ENCODE measurements at regions not wholly inside any gene's neighbourhood (a gene's known extent, or its start where the extent isn't known, plus 50 kb on each side); places are given as distances from the start of the nearest gene placed in this dataset.
A peak's percentile ranks its signal among the peaks of the same experiment; 100 is the strongest.

GRCh38 chr9:14399756-14400657 lies 86.1 kb upstream of the NFIB start:
- DNase-seq (ENCODE audit: low read depth in 2 of 2): no peak

- DNase-seq (ENCODE audit: low read depth in 2 of 2): no peak
Observed at GRCh38 chr9:14398473-14398872, 84.5 kb upstream of the NFIB start.

- DNase-seq (ENCODE audit: low read depth in 2 of 2): no peak
Observed at GRCh38 chr9:14396171-14396570, 82.2 kb upstream of the NFIB start.

- no peak for DNase-seq (ENCODE audit: low read depth in 2 of 2)
Observed at GRCh38 chr9:14395317-14396082, 81.6 kb upstream of the NFIB start.

- DNase-seq (ENCODE audit: low read depth in 2 of 2): no peak
Observed at GRCh38 chr9:14393418-14393817, 79.5 kb upstream of the NFIB start.

- no peak for DNase-seq (ENCODE audit: low read depth in 2 of 2)
Observed at GRCh38 chr9:14391620-14392019, 77.7 kb upstream of the NFIB start.

- DNase-seq (ENCODE audit: low read depth in 2 of 2): no peak
Observed at GRCh38 chr9:14389657-14390056, 75.7 kb upstream of the NFIB start.

GRCh38 chr9:14389146-14389545 lies 75.2 kb upstream of the NFIB start:
- DNase-seq (ENCODE audit: low read depth in 2 of 2): peak in 1 of 2 experiments; percentile 62

GRCh38 chr9:14383773-14384172 lies 69.8 kb upstream of the NFIB start:
- DNase-seq (ENCODE audit: low read depth in 2 of 2): no peak

- no peak for DNase-seq (ENCODE audit: low read depth in 2 of 2)
Observed at GRCh38 chr9:14383294-14383693, 69.4 kb upstream of the NFIB start.

- DNase-seq (ENCODE audit: low read depth in 2 of 2): no peak
Observed at GRCh38 chr9:14380061-14380836, 66.3 kb upstream of the NFIB start.

- DNase-seq (ENCODE audit: low read depth in 2 of 2): no peak
Observed at GRCh38 chr9:14379280-14379679, 65.3 kb upstream of the NFIB start.

- DNase-seq (ENCODE audit: low read depth in 2 of 2): peak in 1 of 2 experiments; percentile 31
Observed at GRCh38 chr9:14373706-14374105, 59.8 kb upstream of the NFIB start.

- DNase-seq (ENCODE audit: low read depth in 2 of 2): peak; percentile 61 to 73
Observed at GRCh38 chr9:14373336-14373666, 59.4 kb upstream of the NFIB start.

GRCh38 chr9:14372437-14373335 lies 58.7 kb upstream of the NFIB start:
- DNase-seq (ENCODE audit: low read depth in 2 of 2): peak; percentile 39 to 47

- no peak for DNase-seq (ENCODE audit: low read depth in 2 of 2)
Observed at GRCh38 chr9:14369011-14369410, 55.1 kb upstream of the NFIB start.

- peak; percentile 99 for DNase-seq (ENCODE audit: low read depth in 2 of 2)
Observed at GRCh38 chr9:14366076-14366475, 52.1 kb upstream of the NFIB start.

- DNase-seq (ENCODE audit: low read depth in 2 of 2): peak in 1 of 2 experiments; percentile 67
Observed at GRCh38 chr9:14365670-14366069, 51.7 kb upstream of the NFIB start.
